ENCODE measurements at regions not wholly inside any gene's neighbourhood (a gene's known extent, or its start where the extent isn't known, plus 50 kb on each side); places are given as distances from the start of the nearest gene placed in this dataset.

GRCh38 chr2:158031371-158031770 is 70.3 kb upstream of the UPP2 start:
- no peak overlapping the region for H3K27ac ChIP-seq
- FAIRE-seq (no peak), ATAC-seq (no peak), DNase-seq (ENCODE audit: low read depth in 1 of 2, low spot score in 1 of 2) (no peak)
- H3K4me3 ChIP-seq, result no peak overlapping the region
- TF ChIP-seq ESRRA (IDR thresholded peaks at IDR 0.05; ENCODE audit: borderline replicate concordance, low read length) (no peak), PHF8 (IDR thresholded peaks at IDR 0.05; ENCODE audit: borderline replicate concordance, low read depth) (no peak), PBX3 (IDR thresholded peaks at IDR 0.05) (no peak), SREBF2 (IDR thresholded peaks at IDR 0.05) (no peak), ATOH8 (CRISPR knock-in tag; IDR thresholded peaks at IDR 0.05; ENCODE audit: low read depth) (no peak), MAZ (IDR thresholded peaks at IDR 0.05; ENCODE audit: borderline replicate concordance, low read depth, low read length) (no peak), BHLHE40 (IDR thresholded peaks at IDR 0.05; ENCODE audit: low read depth, low read length) (no peak), KDM5A (IDR thresholded peaks at IDR 0.05) (no peak), CBX2 (IDR thresholded peaks at IDR 0.05; ENCODE audit: borderline replicate concordance, low read depth) (no peak), NR3C1 (IDR thresholded peaks at IDR 0.05) (no peak), RFX5 (IDR thresholded peaks at IDR 0.05) (no peak), CEBPB (IDR thresholded peaks at IDR 0.05) (no peak), KDM1A (IDR thresholded peaks at IDR 0.05; ENCODE audit: low read depth) (no peak)
- ChIA-PET POLR2A (no interaction called here), CTCF (interaction anchor here (0.5 to 7.8 kb wide), 5 partner anchors 8 to 724 kb away, joined by 3 to 180 read pairs (median 5); no protein-coding TSS in a partner anchor)
- 38% methylated on average over 4 of the region's 4 CpGs for WGBS (ENCODE audit: missing lambda C conversion rate)
- no peaks in the 10 kb centered on the region for H3K9me3 ChIP-seq
- no peaks in the 10 kb centered on the region for H3K4me1 ChIP-seq
- no peak overlapping the region for H3K4me2 ChIP-seq

- no peak for ATAC-seq
Measured at GRCh38 chr2:158025255-158025996, 76.2 kb upstream of the UPP2 start.

More at GRCh38 chr2:158025255-158025996, 76.2 kb upstream of the UPP2 start:
- 57% methylated on average over 11 of the region's 11 CpGs for WGBS (ENCODE audit: missing lambda C conversion rate)
- Histone ChIP-seq H3K4me1 (no peaks in the 10 kb centered on the region), H3K4me2 (no peak overlapping the region), H3K9me3 (no peaks in the 10 kb centered on the region), H3K27ac (no peak overlapping the region), H3K4me3 (no peak overlapping the region)
- POLR2A ChIA-PET, result no interaction called here
- DNase-seq (ENCODE audit: low read depth in 1 of 2, low spot score in 1 of 2), result no peak
- no peak for FAIRE-seq
- no peak for TF ChIP-seq NPAS2 (CRISPR knock-in tag; IDR thresholded peaks at IDR 0.05; ENCODE audit: borderline replicate concordance)
- TF ChIP-seq MAX (IDR thresholded peaks at IDR 0.05), result no peak
- TF ChIP-seq HEYL (CRISPR knock-in tag; IDR thresholded peaks at IDR 0.05), result no peak
- TF ChIP-seq RARB (CRISPR knock-in tag; IDR thresholded peaks at IDR 0.05), result no peak
- TF ChIP-seq KDM1A (IDR thresholded peaks at IDR 0.05; ENCODE audit: low read depth), result no peak
- TF ChIP-seq SREBF2 (IDR thresholded peaks at IDR 0.05), result no peak
- no peak for TF ChIP-seq ZFP36 (IDR thresholded peaks at IDR 0.05; ENCODE audit: borderline replicate concordance, partially characterized antibody)
- no peak for TF ChIP-seq GATA3 (IDR thresholded peaks at IDR 0.05; ENCODE audit: borderline replicate concordance)
- no peak for TF ChIP-seq KDM5A (IDR thresholded peaks at IDR 0.05)
- TF ChIP-seq RNF2 (IDR thresholded peaks at IDR 0.05; ENCODE audit: borderline replicate concordance, low read depth), result no peak
- no peak for TF ChIP-seq CBX8 (IDR thresholded peaks at IDR 0.05)
- no peak for TF ChIP-seq NFE2L2 (conservative IDR thresholded peaks at IDR 0.05; ENCODE audit: low read length)
- no peak for TF ChIP-seq ATOH8 (CRISPR knock-in tag; IDR thresholded peaks at IDR 0.05; ENCODE audit: low read depth)
- no peak for TF ChIP-seq EHMT2 (IDR thresholded peaks at IDR 0.05; ENCODE audit: low read depth)
- CTCF ChIA-PET, result interaction anchor here (0.7 to 13.9 kb wide), 10 partner anchors 10 to 725 kb away, joined by 3 to 254 read pairs (median 5); no protein-coding TSS in a partner anchor
